Stimulated activated CD8-positive, alpha-beta memory T cell treated with anti-CD3 and anti-CD28 coated beads, Interleukin-7, amount 100 ng/mL, for 24 hours (primary cell): ENCODE measurements at regions not wholly inside any gene's neighbourhood (a gene's known extent, or its start where the extent isn't known, plus 50 kb on each side); places are given as distances from the start of the nearest gene placed in this dataset.

Experiments
- DNase-seq: peaks from one replicate; pipeline ENCODE4 v3.0.0-alpha.2; 2020; ENCODE audit warnings: low read depth

DNA sequence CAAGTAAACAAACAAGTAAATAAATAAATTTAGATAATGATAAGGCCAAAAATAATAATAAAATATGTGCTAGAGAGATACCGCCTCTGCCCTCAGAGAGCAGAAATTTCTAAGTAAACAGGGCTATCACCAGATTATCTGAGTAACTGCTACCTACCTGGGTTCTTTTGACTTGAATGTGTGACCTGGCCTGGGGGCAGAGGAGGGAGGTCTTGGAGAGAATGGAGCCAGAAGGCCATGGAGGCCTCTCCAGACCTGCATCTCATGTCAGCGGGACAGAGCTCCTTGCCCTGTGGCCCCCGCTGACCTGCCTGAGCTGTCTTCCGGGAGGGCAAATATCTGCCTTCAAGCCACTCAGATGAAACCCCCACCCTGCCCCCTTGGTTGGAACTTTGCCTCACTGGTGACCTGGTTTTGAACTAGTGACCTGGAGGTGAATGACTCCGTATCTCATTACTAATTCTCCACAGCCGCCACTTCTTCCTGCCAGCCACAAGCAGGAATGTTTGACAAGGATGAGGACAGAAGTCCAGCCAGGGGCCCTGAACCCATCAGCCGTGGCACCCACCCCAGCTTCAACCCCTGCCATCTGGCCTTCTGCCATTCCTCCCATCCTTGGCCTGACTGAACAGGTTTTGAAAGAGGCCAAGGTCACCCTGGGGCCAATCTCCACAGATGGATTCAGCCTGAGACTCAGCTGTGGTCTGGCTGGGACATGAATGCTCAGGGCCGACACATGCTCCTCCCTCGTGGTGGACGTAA is 86.8 kb upstream of the PARP11 start:
- DNase-seq: no peak

DNA sequence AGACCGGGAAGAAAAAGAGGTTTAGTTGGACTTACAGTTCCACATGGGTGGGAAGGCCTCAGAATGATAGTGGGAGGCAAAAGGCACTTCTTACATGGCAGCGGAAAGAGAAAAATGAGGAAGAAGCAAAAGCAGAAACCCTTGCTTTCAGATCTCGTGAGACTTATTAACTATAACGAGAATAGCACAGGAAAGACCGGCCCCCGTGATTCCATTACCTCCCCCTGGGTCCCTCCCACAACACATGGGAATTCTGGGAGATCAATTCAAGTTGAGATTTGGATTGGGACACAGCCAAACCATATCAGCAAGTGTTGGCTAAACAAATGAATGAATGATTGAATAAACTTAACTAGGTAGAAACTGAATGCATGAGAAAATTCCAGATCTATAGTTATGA is 85.3 kb upstream of the PARP11 start:
- no peak for DNase-seq

DNA sequence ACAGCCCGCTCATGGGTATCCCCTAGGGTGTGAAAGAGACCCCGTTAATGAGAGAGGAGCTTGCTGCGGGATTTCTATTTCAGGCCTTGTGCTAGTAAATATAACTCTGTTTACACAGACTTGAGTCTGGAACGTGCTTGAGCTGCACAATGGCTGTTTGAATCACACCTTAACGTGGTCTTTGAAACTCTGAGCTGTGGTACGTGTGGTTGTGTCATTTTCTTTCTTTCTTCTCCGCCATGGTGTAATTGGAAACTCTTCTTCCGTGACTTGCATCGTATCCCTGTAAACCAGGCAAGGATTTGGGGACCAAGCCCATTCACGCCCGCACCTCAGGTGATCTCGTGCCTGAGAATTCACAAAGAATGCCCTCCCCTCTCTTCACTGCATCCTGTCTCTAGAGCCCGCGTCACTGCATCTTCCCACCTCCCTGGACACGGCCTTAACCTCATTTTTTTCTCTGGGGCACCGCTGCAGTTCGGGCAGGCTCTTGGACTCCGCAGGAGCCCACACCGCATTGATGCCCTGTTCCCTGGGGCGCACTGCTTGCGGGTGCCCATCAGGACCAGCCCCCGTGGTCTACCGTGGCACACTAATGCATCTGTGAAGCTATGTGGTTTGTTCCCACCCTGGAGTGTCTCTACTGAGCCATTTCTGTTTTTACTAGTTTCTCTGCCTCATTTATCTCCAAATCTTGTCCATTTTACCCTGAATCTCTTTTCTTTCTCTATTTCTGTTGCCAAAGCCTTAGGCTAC is 78.4 kb upstream of the PARP11 start:
- no peak for DNase-seq

- DNase-seq: no peak
Observed at GRCh38 chr12:3950714-3951320, 77.6 kb upstream of the PARP11 start.

GRCh38 chr12:3947781-3948180 is 74.6 kb upstream of the PARP11 start:
- DNase-seq: no peak

- no peak for DNase-seq
Observed at GRCh38 chr12:3945671-3946070, 72.5 kb upstream of the PARP11 start.

DNA sequence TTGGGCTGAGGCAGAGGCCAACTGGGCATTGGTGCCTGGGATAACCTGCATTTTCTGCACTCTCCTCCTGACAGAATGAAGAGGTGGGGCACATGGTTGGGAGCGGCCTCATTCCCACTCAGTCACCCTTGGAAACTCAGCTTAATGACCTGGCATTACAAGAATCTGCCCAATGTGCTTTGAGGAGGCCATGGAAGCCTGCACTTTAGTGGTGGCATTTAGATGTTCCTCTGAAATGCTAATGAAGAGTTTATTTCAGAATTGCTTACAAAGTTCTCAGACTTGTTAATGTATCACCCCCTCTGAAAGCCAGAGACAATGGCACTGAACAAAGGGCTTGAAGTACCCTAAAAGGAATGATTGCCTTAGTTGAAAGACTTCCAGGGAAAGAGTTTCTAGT is 71.4 kb upstream of the PARP11 start:
- no peak for DNase-seq

- DNase-seq: no peak
Observed at GRCh38 chr12:3938042-3938544, 64.9 kb upstream of the PARP11 start.

DNA sequence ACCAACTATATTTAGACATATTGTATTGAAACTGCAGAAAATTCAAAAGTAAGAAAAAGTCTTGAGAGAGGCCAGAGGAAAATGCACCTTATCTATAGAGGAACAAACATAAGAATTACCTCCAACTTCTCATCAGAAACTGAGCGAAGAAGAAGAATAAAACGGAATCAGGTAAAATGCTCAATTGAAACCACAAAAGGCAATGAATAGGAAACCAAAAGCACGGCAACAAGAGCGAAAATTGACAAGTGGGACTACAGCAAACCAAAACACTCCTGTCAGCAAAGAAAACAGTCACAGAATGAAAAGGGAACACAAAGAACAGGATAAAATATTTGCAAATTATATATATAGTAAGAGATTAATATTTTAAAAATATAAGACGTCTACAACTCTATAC is 61.9 kb upstream of the PARP11 start:
- DNase-seq: no peak

GRCh38 chr12:3933819-3934192 is 60.6 kb upstream of the PARP11 start:
- DNase-seq: no peak

DNA sequence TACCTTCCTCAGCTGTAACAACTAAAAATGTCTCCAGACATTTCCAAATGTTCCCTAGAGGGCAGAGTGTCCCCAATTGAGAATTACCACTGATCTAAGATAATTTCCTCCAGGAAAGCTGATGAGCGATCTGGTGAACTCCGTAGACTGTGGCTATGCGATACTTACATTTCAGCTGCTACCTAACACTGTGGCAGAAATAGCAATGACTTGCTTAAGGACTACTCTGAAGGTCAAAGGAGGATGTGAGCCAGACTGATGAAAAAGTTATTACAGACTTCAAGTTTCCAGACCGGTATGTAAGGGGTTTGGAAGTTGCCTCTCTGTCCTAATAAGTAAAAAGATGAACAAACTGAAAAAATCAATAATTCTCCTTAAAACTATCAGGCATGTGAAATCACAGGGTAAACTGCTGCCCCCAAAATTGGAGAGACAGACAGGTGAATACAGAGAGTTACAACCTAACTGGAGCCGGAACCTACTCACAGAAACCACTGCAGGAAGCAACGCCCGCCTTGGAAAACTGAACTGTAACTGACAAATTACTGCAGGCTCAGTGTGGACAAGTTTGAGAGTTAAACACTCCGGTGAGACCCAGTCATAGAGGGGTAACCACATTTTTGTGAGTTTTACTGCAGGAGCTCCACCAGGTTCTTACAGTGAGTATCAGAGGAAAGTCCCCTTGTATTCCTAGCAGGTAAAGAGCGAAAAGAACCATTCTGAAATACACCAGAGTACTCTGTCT is 60.0 kb upstream of the PARP11 start:
- DNase-seq: no peak

DNA sequence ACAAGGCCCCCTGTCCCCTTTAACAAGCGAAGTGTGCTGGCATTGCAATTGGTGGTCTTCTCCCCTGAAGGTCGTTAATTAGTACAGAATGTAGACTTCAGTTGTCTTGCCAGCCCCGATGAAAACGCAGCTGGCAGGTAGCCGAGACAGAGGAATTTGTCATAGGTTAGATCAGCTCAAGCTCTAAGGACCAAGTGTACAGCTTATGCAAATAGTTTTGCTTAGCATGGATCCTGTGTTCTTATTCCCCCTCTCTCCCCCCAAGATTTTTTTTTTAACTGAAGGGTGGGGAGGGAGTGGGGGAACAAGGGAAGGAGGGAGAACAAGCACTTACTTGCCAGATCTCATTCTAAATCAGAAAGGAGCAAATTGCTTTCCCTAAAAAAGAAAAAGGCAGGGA is 58.6 kb upstream of the PARP11 start:
- no peak for DNase-seq

GRCh38 chr12:3931206-3931605 is 58.0 kb upstream of the PARP11 start:
- DNase-seq: no peak

DNA sequence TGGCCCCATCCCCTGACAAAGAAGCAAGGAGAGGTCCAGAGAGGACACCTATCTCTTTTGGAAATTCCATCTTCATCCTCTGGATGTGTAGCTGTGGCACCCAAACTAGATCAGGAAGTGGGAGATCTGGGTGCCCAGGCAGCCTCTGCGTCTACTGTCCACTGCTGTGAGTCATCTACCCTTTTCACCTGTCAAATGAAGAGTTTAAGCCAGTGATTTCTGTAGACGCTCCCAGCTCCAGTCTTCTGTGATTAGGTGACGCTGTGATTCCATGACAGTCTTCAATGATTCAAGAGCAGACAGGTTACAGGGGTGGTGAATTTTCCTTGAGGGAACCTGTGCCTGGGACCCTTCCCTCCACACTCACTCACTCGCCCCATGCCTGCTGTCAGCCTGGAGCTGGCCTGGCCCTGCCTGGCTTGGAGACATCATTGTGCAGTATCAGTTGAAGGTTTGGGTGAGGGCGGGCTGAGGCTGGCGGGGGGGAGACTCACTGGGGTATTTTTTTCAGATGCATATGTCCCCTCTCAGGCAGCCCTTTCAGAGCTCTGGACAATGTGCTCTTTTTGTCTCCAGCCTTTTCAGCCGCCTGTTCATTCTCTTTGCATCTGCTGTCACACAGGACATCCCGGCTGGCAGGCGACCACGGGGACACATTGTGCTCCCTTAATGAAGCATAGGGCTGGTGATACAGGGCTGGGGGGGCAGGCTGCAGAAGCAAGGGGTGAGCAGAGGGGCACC is 56.8 kb upstream of the PARP11 start:
- DNase-seq: no peak

- DNase-seq: no peak
Observed at GRCh38 chr12:3928538-3929184, 55.5 kb upstream of the PARP11 start.

DNA sequence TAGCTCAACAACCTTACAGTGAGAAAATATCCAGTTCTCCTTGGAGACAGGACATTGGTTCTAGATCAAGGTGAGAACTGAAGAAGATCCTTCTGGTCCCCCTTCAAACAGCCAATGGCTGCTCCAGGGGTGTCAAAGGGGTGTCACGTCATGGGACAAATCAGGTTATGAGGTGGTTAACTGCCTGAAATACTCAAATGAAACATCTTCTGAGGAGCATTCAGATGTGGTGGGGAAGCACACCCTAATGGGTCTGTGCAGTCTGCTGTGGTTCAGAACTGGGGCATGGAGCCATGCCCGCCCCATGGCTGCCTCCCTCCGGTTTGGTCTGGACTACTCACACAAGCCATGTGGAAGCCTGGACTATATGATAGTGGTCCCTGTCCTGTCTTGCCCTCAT is 52.4 kb upstream of the PARP11 start:
- DNase-seq: no peak

GRCh38 chr12:3924761-3925160 is 51.6 kb upstream of the PARP11 start:
- no peak for DNase-seq

GRCh38 chr12:3923021-3923420 is 49.8 kb upstream of the PARP11 start:
- DNase-seq: no peak
